NCI-H2029 (cell line): ENCODE measurements at regions not wholly inside any gene's neighbourhood (a gene's known extent, or its start where the extent isn't known, plus 50 kb on each side); places are given as distances from the start of the nearest gene placed in this dataset.

Experiments
- DNase-seq: peaks from one replicate; lab custom pipeline; 2025; lab: John Stamatoyannopoulos, UW

DNA sequence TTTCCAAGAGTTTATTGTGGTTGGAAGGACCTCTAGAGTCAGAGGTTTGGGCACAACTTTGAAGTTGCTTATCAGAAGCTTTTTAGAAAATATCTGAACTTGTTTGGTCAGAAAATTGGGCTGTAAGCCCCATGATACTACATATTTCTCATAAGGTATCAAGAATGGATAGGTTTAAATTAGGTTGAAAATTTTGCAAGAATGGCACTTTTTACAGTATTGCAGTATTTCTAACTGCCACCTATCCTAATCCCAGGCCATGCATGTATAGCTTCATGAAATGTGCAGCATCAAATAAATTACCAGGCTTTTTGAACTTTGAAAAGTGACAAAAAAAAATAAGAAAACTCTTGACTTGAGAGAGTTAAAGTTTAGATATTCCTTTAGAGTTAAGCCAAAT is 367.2 kb downstream of the FIGN start:
- DNase-seq: no peak

GRCh38 chr2:163367825-163368582 is 367.8 kb downstream of the FIGN start:
- DNase-seq: no peak

- DNase-seq: no peak
These were observed 371.1 kb downstream of the FIGN start for GRCh38 chr2:163364736-163365135.

- no peak for DNase-seq
These were observed 382.3 kb downstream of the FIGN start for GRCh38 chr2:163353551-163353950.

- no peak for DNase-seq
These were observed 383.8 kb downstream of the FIGN start for GRCh38 chr2:163351966-163352365.

DNA sequence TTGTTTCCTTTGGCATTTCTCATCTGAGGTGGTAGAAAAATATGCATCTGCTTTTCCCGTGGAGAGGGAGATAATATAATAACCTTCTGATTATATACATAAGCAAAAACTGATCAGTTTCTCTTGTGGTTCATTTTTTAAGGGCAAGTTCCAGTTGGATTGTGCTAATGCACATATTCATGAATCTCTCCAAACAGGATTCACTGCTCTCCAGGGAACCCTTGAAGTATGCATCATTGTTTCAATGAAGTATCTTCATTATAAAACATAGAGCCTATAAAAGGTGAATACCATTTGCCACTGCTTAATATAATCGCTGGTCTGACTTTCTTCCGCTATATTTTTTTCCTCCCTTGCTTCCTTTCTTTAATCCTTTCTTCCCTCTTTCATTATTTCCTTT is 384.7 kb downstream of the FIGN start:
- DNase-seq: no peak

DNA sequence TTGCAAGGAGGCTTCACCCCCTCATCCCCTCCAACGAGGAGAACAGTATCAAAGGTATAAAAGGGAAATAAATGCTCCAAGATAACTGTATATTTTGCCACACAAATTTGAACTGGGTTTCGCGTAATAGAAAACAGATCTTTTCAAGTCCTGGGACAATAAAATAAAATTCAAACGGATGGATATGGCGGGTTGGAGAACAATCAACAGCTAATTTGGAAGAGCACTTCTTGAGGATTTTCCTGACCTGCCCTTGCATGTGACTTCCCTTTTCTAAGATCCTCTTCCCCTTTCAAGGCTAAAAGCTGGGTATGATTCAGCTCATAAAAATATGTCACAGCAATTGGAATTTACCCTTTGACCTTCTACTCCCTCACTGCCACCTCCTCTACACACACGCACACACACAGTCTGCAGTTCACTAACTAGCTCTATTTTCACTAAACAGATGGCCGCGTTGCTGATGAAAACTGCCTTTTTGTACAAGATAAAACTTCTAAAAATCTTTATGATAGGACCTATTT is 386.9 kb downstream of the FIGN start:
- DNase-seq: no peak

GRCh38 chr2:163347982-163348856 is 387.6 kb downstream of the FIGN start:
- no peak for DNase-seq

DNA sequence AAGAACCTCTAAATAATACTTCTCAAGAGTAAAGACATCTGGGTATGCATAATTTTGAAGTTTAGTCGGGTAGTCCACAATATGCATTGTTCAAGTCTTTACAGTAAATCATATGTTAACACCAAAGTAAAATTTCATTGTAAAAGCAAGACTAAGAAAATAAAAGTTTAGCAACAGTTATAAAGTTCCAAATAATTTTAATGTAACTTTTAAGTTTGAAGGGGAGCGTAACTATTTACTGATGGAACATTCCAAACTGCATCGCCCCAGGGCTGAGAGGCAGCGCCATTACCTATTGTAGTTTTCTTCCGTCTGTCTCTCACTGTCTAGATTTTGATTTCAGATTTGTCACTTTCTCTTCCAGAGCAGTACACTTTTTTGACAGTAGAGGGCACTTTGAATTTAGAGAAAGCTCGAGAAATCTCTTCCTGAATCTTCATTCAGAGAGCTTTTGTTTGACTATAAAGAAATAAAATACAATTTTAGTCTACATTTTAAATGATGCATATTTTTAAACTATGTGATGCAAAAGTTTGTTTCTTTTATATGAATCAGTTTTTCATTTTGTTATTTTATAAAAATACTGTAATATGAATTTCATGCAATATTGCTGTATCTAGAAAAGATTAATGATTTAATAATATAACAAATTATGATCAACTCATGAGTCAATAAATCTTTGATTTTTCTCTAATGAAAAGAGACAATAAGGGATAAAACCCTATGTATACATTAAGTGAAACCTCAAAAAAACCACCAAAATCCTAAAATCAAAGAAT is 389.8 kb downstream of the FIGN start:
- DNase-seq: peak; percentile 41

GRCh38 chr2:163343316-163343715 is 392.5 kb downstream of the FIGN start:
- DNase-seq: no peak

- no peak for DNase-seq
These were observed 394.4 kb downstream of the FIGN start for GRCh38 chr2:163341426-163341825.

- DNase-seq: no peak
These were observed 397.5 kb downstream of the FIGN start for GRCh38 chr2:163338270-163338669.

GRCh38 chr2:163324677-163325076 is 411.1 kb downstream of the FIGN start:
- DNase-seq: peak; percentile 68

DNA sequence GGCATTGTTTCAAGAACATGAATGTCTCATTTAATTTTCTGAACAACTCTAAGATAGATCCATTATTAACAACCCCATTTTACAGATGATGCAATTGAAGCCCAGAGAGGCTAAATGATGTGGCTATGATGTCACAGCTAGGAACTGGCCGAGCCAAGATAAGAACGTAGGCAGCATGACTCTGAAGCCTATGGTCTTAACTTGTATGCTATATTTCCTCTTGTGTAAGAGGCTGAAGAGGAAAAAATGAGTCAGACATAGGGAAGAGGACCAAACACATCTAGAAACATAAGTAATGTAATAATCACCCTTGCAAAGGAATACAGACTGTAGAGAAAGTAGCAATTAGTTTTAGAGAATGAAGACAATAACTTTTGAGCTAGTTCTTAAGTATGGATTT is 416.8 kb downstream of the FIGN start:
- DNase-seq: no peak

DNA sequence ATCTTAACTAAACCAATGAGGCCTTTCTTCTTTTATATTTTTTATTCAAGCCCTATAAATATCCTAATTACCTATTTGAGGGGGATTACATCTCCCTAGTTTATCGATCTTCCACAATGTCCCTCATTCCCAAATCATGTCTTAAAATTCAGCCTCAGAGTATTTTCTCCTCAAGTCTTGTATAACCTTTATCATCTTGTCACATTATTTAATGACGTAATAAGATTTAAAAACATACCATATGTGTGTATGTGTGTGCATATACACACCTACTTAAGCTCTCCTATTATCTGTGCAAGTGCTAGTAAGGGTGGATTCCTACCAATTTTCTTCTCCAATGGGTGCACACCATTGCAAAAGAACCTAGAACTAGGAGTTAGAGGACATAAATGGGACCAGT is 421.1 kb downstream of the FIGN start:
- DNase-seq: no peak

DNA sequence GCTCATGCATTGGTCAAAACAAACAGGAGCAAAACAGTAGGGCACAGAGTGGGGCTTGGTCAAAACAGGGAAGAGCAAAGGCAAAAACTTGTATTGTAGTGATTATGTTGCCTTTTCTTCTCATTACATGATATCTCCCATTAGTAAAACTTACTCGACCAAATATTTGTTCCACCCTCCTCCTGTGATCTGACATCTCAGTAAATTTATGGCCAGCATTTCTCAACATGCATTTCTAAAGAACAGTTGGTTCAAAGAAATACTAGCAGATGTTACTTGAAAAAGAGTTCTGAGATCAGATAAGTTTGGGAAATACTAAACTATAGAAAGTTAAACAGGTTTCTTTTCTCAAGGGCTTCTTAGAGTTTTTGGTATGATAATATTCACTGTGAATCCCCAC is 423.1 kb downstream of the FIGN start:
- DNase-seq: no peak

- no peak for DNase-seq
These were observed 429.2 kb downstream of the FIGN start for GRCh38 chr2:163306647-163307046.

DNA sequence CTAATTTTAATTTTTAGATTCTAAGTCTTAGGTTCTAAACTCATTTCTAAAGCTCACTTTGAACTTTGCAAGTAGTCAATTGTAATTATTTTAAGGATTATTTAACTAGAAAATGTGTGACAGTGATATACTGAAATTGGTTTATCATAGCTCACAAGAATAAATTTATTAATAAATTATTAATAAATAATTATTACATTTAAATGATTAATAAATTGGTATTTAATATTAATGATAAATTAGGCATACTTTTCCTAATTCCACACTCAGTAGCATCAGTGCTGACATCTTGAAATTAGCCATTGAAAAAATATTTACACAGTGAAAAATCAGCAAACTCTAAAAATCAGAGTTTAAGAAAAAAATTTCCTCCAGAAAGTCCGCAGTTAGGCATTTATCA is 433.7 kb downstream of the FIGN start:
- no peak for DNase-seq

DNA sequence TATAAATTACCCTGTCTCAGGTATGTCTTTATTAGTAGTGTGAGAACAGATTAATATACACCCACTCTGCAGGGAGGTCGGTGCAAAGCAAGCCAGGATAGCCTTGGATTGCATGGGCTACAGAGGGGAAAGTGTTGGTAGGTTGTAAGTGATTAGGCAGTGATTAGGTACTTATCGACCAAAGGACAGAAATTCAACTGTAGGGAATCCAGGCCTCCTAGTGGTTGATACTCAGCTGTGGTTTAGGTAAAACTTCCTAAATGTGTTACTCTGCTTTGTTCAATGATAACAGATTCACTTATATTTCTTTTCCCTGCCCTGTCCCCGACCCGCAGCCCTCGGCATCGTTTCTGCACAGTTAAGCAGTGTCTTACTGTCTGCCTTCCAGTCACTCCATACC is 444.0 kb downstream of the FIGN start:
- no peak for DNase-seq

GRCh38 chr2:163281717-163282116 is 443.1 kb upstream of the KCNH7 start:
- DNase-seq: no peak

- no peak for DNase-seq
These were observed 430.9 kb upstream of the KCNH7 start for GRCh38 chr2:163269374-163270021.

DNA sequence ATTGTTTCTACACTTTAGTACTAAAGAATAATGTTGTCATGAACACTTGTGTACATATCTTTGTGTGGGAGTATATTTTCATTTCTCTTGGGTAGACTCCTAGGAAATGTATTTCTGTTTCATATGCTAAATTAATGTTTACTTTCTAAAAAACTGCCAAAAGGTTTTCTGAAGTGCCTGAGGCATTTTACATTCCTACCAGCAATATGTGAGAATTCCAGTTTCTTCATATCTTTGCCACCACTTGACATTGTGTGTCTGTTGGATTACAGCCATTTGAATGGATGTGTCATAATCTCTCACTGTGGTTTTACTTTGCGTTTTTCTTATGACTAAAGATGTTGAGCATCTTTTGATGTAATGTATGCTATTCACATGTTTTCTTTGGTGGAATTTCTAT is 428.2 kb upstream of the KCNH7 start:
- DNase-seq: no peak
